MM.1S (cell line): ENCODE measurements at regions not wholly inside any gene's neighbourhood (a gene's known extent, or its start where the extent isn't known, plus 50 kb on each side); places are given as distances from the start of the nearest gene placed in this dataset.

Experiments used
- CTCF ChIP-seq: fragments of 300-600 bp; sonication (generic); IDR thresholded peaks from 2 replicates; pipeline ENCODE4 v1.5.1; 2016; ENCODE audit warnings: antibody characterized with exemption, low read length, mixed read lengths
- EZH2 ChIP-seq: fragments of 300-600 bp; sonication (generic); optimal IDR thresholded peaks from 2 replicates; pipeline ENCODE3; 2017; ENCODE audit warnings: low read depth, mild to moderate bottlenecking, antibody characterized with exemption, low read length, mixed read lengths

GRCh38 chr5:28748446-28748845, 1710.1 kb upstream of the CDH9 start:
- TF ChIP-seq CTCF (no peak), EZH2 (no peak)
